Esophagus muscularis mucosa (tissue), 4 donors: ENCODE measurements at regions not wholly inside any gene's neighbourhood (a gene's known extent, or its start where the extent isn't known, plus 50 kb on each side); places are given as distances from the start of the nearest gene placed in this dataset.
"Not testable (repeated sequence)": the region's sequence is repeated elsewhere in the genome, so short reads cannot be mapped to it uniquely, and the experiment has no call there.

Experiments used
- DNase-seq: peaks from one replicate; pipeline ENCODE4 v3.0.0-alpha.2; 2017; ENCODE audit errors: extremely low spot score
- H3K27ac ChIP-seq, 4 donors: fragments of 200-600 bp; sonication (generic); replicated peaks in 1 of 4; 1 replicate in 3 of 4; 2 replicates in 1 of 4; pipeline ENCODE4 v1.5.1; 2016 to 2019; ENCODE audit warnings: mild to moderate bottlenecking in 1 of 4
- H3K27me3 ChIP-seq, 4 donors: fragments of 200-600 bp; sonication (generic); one replicate each; pipeline versions ENCODE4 v1.5.1 to v1.6.0; 2016 to 2019
- H3K36me3 ChIP-seq, 4 donors: fragments of 200-600 bp; sonication (generic); one replicate each; pipeline ENCODE4 v1.5.1; 2016 to 2019
- H3K4me1 ChIP-seq, 4 donors: fragments of 200-600 bp; sonication (generic); one replicate each; pipeline ENCODE4 v1.5.1; 2016 to 2019
- H3K4me3 ChIP-seq, 4 donors: fragments of 200-600 bp; sonication (generic); 1 replicate in 2 of 4; 2 replicates in 2 of 4; pipeline ENCODE4 v1.5.1; 2016 to 2019; ENCODE audit warnings: mild to moderate bottlenecking in 4 of 4, moderate library complexity in 1 of 4
- H3K9me3 ChIP-seq, 4 donors: fragments of 200-600 bp; sonication (generic); 1 replicate in 3 of 4; 2 replicates in 1 of 4; pipeline ENCODE4 v1.5.1; 2016 to 2019
- EP300 ChIP-seq: sonication (generic); formaldehyde crosslinking; IDR thresholded peaks from one replicate; pipeline ENCODE4 v1.6.1; 2017; ENCODE audit warnings: antibody characterized with exemption
- POLR2A ChIP-seq: fragments of 450-650 bp; IDR thresholded peaks from one replicate; pipeline ENCODE4 v1.6.1; 2017; ENCODE audit warnings: antibody characterized with exemption, moderate library complexity, mild to moderate bottlenecking, low read depth
- POLR2AphosphoS5 ChIP-seq, 2 donors: sonication (generic); formaldehyde crosslinking; IDR thresholded peaks; one replicate each; pipeline ENCODE4 v1.6.1; 2017; ENCODE audit warnings: antibody characterized with exemption in 2 of 2
- WGBS: methylation state at CpG from one replicate; pipeline ENCODE4 v1.1.5; 2018; 5-methylcytosine and 5-hydroxymethylcytosine counted together
- intact Hi-C: fragments of 100-400 bp; cut with DNase I; formaldehyde crosslinking; loops from one replicate; pipeline ENCODE4 v1.15.1; 2023
- TF ChIP-seq, protein P1 (sequence below), 3 experiments: fragments of 200-600 bp in 2 of 3; fragments of 450-650 bp in 1 of 3; sonication (generic) in 2 of 3; IDR thresholded peaks; one replicate each; pipeline ENCODE4 v1.5.1; 2017 to 2019; ENCODE audit warnings: antibody characterized with exemption in 3 of 3, mild to moderate bottlenecking in 2 of 3, moderate library complexity in 1 of 3

GRCh38 chr9:93776256-93776655 lies 178.9 kb downstream of the BARX1 start:
- TF ChIP-seq POLR2AphosphoS5 (IDR thresholded peaks at IDR 0.05) (no peak), EP300 (no peak), POLR2A (no peak)
- TF ChIP-seq, protein P1, sequence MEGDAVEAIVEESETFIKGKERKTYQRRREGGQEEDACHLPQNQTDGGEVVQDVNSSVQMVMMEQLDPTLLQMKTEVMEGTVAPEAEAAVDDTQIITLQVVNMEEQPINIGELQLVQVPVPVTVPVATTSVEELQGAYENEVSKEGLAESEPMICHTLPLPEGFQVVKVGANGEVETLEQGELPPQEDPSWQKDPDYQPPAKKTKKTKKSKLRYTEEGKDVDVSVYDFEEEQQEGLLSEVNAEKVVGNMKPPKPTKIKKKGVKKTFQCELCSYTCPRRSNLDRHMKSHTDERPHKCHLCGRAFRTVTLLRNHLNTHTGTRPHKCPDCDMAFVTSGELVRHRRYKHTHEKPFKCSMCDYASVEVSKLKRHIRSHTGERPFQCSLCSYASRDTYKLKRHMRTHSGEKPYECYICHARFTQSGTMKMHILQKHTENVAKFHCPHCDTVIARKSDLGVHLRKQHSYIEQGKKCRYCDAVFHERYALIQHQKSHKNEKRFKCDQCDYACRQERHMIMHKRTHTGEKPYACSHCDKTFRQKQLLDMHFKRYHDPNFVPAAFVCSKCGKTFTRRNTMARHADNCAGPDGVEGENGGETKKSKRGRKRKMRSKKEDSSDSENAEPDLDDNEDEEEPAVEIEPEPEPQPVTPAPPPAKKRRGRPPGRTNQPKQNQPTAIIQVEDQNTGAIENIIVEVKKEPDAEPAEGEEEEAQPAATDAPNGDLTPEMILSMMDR (IDR thresholded peaks at IDR 0.05): no peak
- intact Hi-C loops: no loop called here
- Histone ChIP-seq H3K27me3 (peaks cover 0 to 3% (median 0%) of the 10 kb centered on the region in 4 donors), H3K27ac (no peak overlapping the region), H3K4me1 (no peaks in the 10 kb centered on the region), H3K36me3 (no peaks in the 10 kb centered on the region), H3K4me3 (no peak overlapping the region), H3K9me3 (peaks cover 0 to 3% (median 0%) of the 10 kb centered on the region in 4 donors)
- no peak for DNase-seq
- WGBS: 73% methylated on average over 1 of the region's 1 CpG

GRCh38 chr9:93774331-93775102 lies 180.6 kb downstream of the BARX1 start:
- Histone ChIP-seq H3K27ac (no peak overlapping the region), H3K36me3 (no peaks in the 10 kb centered on the region), H3K4me1 (no peaks in the 10 kb centered on the region), H3K4me3 (no peak overlapping the region), H3K27me3 (no peaks in the 10 kb centered on the region), H3K9me3 (peaks cover 0 to 9% (median 0%) of the 10 kb centered on the region in 4 donors)
- TF ChIP-seq EP300 (no peak), POLR2A (no peak), POLR2AphosphoS5 (IDR thresholded peaks at IDR 0.05) (no peak)
- 89% methylated on average over 6 of the region's 8 CpGs for WGBS
- intact Hi-C loops: no loop called here
- no peak for DNase-seq

GRCh38 chr9:93771276-93771675 lies 183.9 kb downstream of the BARX1 start:
- H3K36me3 ChIP-seq: no peaks in the 10 kb centered on the region
- no peaks in the 10 kb centered on the region for H3K27me3 ChIP-seq
- TF ChIP-seq POLR2A (no peak), POLR2AphosphoS5 (IDR thresholded peaks at IDR 0.05) (no peak), EP300 (no peak)
- TF ChIP-seq, protein P1 (IDR thresholded peaks at IDR 0.05): no peak
- H3K4me1 ChIP-seq: no peaks in the 10 kb centered on the region
- DNase-seq: no peak
- intact Hi-C loops: no loop called here
- no peak overlapping the region for H3K27ac ChIP-seq
- H3K9me3 ChIP-seq: peaks cover 0 to 15% (median 9%) of the 10 kb centered on the region in 4 donors
- no peak overlapping the region for H3K4me3 ChIP-seq
- 87% methylated on average over 1 of the region's 1 CpG for WGBS

DNA sequence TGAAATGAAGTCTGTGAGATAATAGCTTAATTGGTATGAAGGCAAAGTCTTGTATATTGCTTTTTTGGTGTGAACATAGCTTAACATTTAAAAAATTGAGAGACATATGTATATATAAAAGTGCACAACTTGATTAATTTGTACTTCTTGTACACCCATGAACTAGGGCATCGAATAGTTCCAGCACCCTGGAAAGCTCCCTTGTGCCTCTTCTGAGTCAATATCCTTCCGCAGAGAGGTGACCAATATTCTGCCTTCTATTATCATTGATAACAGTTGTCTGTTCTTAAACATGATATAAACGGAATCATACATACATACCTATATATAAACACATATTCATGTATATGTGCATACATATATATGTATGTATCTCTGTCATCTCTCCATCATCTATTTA lies 185.4 kb downstream of the PHF2 start:
- Histone ChIP-seq H3K4me1 (no peaks in the 10 kb centered on the region), H3K9me3 (peaks cover 0 to 28% (median 24%) of the 10 kb centered on the region in 4 donors), H3K27me3 (peaks cover 0 to 7% (median 0%) of the 10 kb centered on the region in 4 donors), H3K4me3 (no peak overlapping the region), H3K27ac (no peak overlapping the region), H3K36me3 (no peaks in the 10 kb centered on the region)
- DNase-seq: no peak
- WGBS: 74% methylated on average over 3 of the region's 3 CpGs
- intact Hi-C loops: no loop called here
- TF ChIP-seq, protein P1 (IDR thresholded peaks at IDR 0.05): no peak
- TF ChIP-seq POLR2AphosphoS5 (IDR thresholded peaks at IDR 0.05) (no peak), POLR2A (no peak), EP300 (no peak)

GRCh38 chr9:93750045-93750444 lies 173.7 kb downstream of the PHF2 start:
- H3K9me3 ChIP-seq: peaks cover 0 to 65% (median 57%) of the 10 kb centered on the region in 4 donors
- H3K36me3 ChIP-seq: no peaks in the 10 kb centered on the region
- H3K27ac ChIP-seq: no peak overlapping the region
- H3K4me3 ChIP-seq: no peak overlapping the region
- intact Hi-C loops: no loop called here
- no peaks in the 10 kb centered on the region for H3K27me3 ChIP-seq
- WGBS: 79% methylated on average over 2 of the region's 2 CpGs
- no peaks in the 10 kb centered on the region for H3K4me1 ChIP-seq
- TF ChIP-seq POLR2AphosphoS5 (IDR thresholded peaks at IDR 0.05) (no peak), POLR2A (no peak), EP300 (no peak)
- TF ChIP-seq, protein P1 (IDR thresholded peaks at IDR 0.05): no peak
- no peak for DNase-seq

DNA sequence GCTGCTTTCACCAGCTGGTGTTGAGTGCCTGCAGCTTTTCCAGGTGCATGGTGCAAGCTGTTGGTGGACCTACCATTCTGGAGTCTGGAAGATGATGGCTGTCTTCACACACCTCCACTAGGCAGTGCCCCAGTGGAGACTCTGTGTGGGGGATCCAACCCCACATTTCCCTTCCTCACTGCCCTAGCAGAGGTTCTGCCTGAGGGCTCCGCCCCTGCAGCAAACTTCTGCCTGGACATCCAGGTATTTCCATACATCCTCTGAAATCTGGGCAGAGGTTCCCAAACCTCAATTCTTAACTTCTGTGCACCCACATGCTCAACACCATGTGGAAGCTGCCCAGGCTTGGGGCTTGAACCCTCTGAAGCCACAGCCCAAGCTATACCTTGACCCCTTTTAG lies 172.4 kb downstream of the PHF2 start:
- DNase-seq, H3K4me1 ChIP-seq, H3K27me3 ChIP-seq, intact Hi-C loops, H3K4me3 ChIP-seq, H3K36me3 ChIP-seq, H3K27ac ChIP-seq: not testable (repeated sequence)
- peaks cover 0 to 62% (median 59%) of the 10 kb centered on the region in 4 donors for H3K9me3 ChIP-seq
- 88% methylated on average over 1 of the region's 1 CpG for WGBS
